Smooth muscle cell (in vitro differentiated cells): ENCODE measurements at regions not wholly inside any gene's neighbourhood (a gene's known extent, or its start where the extent isn't known, plus 50 kb on each side); places are given as distances from the start of the nearest gene placed in this dataset.
A peak's percentile ranks its signal among the peaks of the same experiment; 100 is the strongest.

ENCODE experiments used
- DNase-seq: peaks from one replicate; lab custom pipeline; 2025; ENCODE audit not compliant: unreplicated experiment; lab: John Stamatoyannopoulos, UW
- H2AFZ ChIP-seq: fragments of 200-600 bp; sonication (generic); 2 replicates; pipeline ENCODE4 v1.6.0; 2016; ENCODE audit warnings: antibody characterized with exemption, low read depth, mild to moderate bottlenecking
- H3F3A ChIP-seq: fragments of 200-600 bp; sonication (generic); 2 replicates; pipeline ENCODE4 v1.6.0; 2017; ENCODE audit warnings: antibody characterized with exemption, low read depth
- H3K27ac ChIP-seq: fragments of 200-600 bp; sonication (generic); 2 replicates; pipeline ENCODE4 v1.5.1; 2016; ENCODE audit warnings: low read depth, mild to moderate bottlenecking
- H3K27me3 ChIP-seq: fragments of 200-600 bp; sonication (generic); 2 replicates; pipeline ENCODE4 v1.6.1; 2016; ENCODE audit warnings: low read depth, mild to moderate bottlenecking
- H3K36me3 ChIP-seq: fragments of 200-600 bp; sonication (generic); 2 replicates; pipeline ENCODE4 v1.5.1; 2016; ENCODE audit warnings: low read depth
- H3K4me1 ChIP-seq: fragments of 200-600 bp; sonication (generic); 2 replicates; pipeline ENCODE4 v1.5.1; 2016; ENCODE audit warnings: low read depth
- H3K4me2 ChIP-seq: fragments of 200-600 bp; sonication (generic); 2 replicates; pipeline ENCODE4 v1.6.0; 2016; ENCODE audit warnings: mild to moderate bottlenecking
- H3K4me3 ChIP-seq: fragments of 200-600 bp; sonication (generic); 2 replicates; pipeline ENCODE4 v1.5.1; 2016; ENCODE audit warnings: mild to moderate bottlenecking
- H3K79me2 ChIP-seq: fragments of 200-600 bp; sonication (generic); 2 replicates; pipeline ENCODE4 v1.6.0; 2016; ENCODE audit warnings: low read depth, mild to moderate bottlenecking
- H3K9ac ChIP-seq: fragments of 200-600 bp; sonication (generic); 2 replicates; pipeline ENCODE4 v1.6.0; 2016; ENCODE audit warnings: low read depth
- H3K9me3 ChIP-seq: fragments of 200-600 bp; sonication (generic); replicated peaks from 2 replicates; pipeline ENCODE4 v1.5.1; 2016; ENCODE audit warnings: low read depth
- H4K20me1 ChIP-seq: fragments of 200-600 bp; sonication (generic); 2 replicates; pipeline ENCODE4 v1.6.0; 2016; ENCODE audit warnings: low read depth
- WGBS: methylation state at CpG from one replicate; pipeline ENCODE4 v1.1.7; 2016; ENCODE audit warnings: low lambda C conversion rate; 5-methylcytosine and 5-hydroxymethylcytosine counted together
- TF ChIP-seq, protein P1 (sequence below): fragments of 200-600 bp; sonication (generic); IDR thresholded peaks from 2 replicates; pipeline ENCODE4 v1.5.1; 2017; ENCODE audit warnings: borderline replicate concordance, mild to moderate bottlenecking, antibody characterized with exemption; ENCODE audit not compliant: insufficient read depth, poor library complexity, severe bottlenecking

DNA sequence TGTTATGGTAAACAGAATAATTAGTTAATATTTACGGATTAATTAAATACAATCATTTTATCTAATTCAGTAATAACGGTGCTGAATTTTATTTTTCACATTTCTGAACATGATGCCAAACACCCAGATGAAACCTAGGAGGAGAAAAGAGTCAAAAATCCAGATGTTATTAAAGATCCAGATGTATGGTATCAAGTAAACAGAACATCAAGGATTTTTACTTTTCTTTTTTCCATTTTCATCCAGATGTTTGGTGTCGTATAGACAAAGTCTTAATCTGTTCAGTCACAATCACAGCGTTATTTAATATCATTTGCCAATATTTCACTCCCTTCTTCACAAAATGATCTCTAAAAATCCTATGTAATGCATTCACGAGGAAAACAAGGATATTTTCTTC lies 64.0 kb upstream of the NR2F2 start:
- no peaks in the 10 kb centered on the region for H3F3A ChIP-seq
- H2AFZ ChIP-seq: no peak overlapping the region
- no peaks in the 10 kb centered on the region for H3K79me2 ChIP-seq
- no peaks in the 10 kb centered on the region for H3K9me3 ChIP-seq
- peaks cover 11% of the 10 kb centered on the region for H3K4me1 ChIP-seq
- no peak for DNase-seq
- no peak overlapping the region for H3K9ac ChIP-seq
- H3K27ac ChIP-seq: peak overlapping the region; percentile 82
- no peaks in the 10 kb centered on the region for H3K36me3 ChIP-seq
- H3K4me2 ChIP-seq: no peak overlapping the region
- H3K4me3 ChIP-seq: no peak overlapping the region
- H3K27me3 ChIP-seq: no peaks in the 10 kb centered on the region
- WGBS: over 99% methylated on average over 5 of the region's 5 CpGs
- H4K20me1 ChIP-seq: no peaks in the 10 kb centered on the region
- TF ChIP-seq, protein P1, sequence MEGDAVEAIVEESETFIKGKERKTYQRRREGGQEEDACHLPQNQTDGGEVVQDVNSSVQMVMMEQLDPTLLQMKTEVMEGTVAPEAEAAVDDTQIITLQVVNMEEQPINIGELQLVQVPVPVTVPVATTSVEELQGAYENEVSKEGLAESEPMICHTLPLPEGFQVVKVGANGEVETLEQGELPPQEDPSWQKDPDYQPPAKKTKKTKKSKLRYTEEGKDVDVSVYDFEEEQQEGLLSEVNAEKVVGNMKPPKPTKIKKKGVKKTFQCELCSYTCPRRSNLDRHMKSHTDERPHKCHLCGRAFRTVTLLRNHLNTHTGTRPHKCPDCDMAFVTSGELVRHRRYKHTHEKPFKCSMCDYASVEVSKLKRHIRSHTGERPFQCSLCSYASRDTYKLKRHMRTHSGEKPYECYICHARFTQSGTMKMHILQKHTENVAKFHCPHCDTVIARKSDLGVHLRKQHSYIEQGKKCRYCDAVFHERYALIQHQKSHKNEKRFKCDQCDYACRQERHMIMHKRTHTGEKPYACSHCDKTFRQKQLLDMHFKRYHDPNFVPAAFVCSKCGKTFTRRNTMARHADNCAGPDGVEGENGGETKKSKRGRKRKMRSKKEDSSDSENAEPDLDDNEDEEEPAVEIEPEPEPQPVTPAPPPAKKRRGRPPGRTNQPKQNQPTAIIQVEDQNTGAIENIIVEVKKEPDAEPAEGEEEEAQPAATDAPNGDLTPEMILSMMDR: no peak

DNA sequence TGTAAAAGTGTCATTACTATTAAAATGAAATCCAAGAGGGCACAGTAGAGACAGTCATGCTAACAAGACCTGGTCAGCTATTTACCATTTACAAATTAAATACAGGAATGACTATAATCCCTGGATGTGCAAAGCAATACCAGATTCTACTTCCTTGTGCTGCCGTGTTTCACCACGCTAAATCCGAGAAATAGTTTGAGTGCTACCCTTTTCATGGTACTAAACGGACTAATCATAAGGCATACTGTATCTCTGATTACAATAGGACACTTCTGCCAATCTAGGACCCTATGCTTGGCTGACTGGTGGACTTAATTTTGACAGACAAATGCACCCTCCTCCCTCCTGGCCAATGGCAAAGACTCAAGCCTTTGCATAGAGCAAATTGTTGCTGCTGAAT lies 63.0 kb upstream of the NR2F2 start:
- H3K79me2 ChIP-seq: no peaks in the 10 kb centered on the region
- no peaks in the 10 kb centered on the region for H3K36me3 ChIP-seq
- no peak overlapping the region for H3K9ac ChIP-seq
- no peak overlapping the region for H3K4me2 ChIP-seq
- H3K4me1 ChIP-seq: peaks cover 11% of the 10 kb centered on the region
- no peak overlapping the region for H3K4me3 ChIP-seq
- H3K9me3 ChIP-seq: no peaks in the 10 kb centered on the region
- H4K20me1 ChIP-seq: no peaks in the 10 kb centered on the region
- TF ChIP-seq, protein P1: no peak
- H3K27ac ChIP-seq: no peak overlapping the region
- no peaks in the 10 kb centered on the region for H3K27me3 ChIP-seq
- H2AFZ ChIP-seq: no peak overlapping the region
- 92% methylated on average over 4 of the region's 4 CpGs for WGBS
- no peaks in the 10 kb centered on the region for H3F3A ChIP-seq
- no peak for DNase-seq

DNA sequence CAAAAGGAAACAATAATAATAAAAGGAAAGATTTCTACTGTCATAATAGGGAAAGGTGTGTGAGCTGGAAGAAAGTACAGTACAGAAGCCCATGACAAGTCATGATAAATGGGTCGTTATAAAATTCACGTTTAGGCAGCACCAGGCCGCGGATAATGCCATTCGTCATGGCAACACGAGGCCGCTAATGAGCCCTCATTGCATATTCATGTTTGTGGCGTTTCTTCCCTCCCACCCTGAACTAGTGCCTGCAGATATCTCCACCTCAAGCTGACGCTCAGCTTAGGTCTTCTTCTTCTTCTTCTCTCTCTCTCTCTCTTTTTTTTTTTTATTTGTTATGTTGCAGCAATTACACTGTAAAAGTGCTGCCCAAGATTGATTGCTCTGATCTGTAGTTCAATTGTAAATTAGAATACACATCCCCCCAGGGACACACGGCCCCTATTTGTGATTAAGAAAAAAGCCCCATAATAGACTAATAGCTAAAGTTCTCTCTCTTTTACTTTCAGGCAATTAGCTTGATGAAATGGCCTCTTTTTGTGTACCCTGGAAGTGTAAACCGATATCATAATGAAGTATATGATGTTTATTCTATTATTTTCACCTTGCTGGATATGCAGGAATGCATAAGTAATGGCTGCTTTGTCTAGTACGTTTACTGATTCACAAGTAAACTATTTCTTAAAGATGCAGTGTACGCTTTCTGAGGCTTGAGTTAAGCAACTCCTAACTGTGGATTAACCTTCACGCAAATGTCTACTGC lies 61.9 kb upstream of the NR2F2 start:
- Histone ChIP-seq H3K4me1 (peaks cover 11% of the 10 kb centered on the region), H3K27me3 (no peaks in the 10 kb centered on the region), H3K9ac (no peak overlapping the region), H3K4me3 (no peak overlapping the region), H2AFZ (no peak overlapping the region), H3K4me2 (no peak overlapping the region), H3K36me3 (no peaks in the 10 kb centered on the region), H3K79me2 (no peaks in the 10 kb centered on the region), H3F3A (peaks cover 10% of the 10 kb centered on the region), H4K20me1 (no peaks in the 10 kb centered on the region), H3K27ac (peak overlapping the region; percentile 18), H3K9me3 (no peaks in the 10 kb centered on the region)
- no peak for DNase-seq
- TF ChIP-seq, protein P1: no peak
- WGBS: 60% methylated on average over 14 of the region's 14 CpGs

DNA sequence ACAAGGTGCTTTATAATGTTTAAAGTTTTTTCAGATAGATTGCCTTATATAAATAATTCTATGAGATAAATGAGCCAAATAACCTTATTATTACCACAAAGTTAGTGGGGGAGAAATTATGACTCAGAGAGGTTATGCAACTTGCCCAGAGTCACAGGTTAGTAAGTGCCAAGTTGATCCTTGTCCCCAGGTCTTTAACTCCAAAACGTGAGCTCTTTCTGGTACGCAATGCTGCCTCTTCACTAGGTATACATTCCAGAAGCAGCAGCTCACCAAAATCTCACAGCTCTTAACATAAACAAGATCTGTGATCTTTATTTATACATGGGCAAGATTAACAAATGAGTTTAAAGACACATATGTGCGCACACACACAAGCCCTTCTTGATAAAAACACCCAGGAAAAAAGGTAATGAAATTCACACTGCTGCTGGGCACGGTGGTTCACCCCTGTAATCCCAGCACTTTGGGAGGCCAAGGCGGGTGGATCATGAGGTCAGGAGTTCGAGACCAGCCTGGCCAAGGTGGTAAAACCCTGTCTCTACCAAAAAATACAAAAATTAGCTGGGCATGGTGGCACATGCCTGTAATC lies 59.8 kb upstream of the NR2F2 start:
- Histone ChIP-seq H3K27ac (peak overlapping the region; percentile 2), H3K4me2 (no peak overlapping the region), H3F3A (peaks cover 15% of the 10 kb centered on the region), H2AFZ (no peak overlapping the region), H3K4me1 (peaks cover 12% of the 10 kb centered on the region), H3K9ac (no peak overlapping the region), H4K20me1 (no peaks in the 10 kb centered on the region), H3K27me3 (no peaks in the 10 kb centered on the region), H3K36me3 (no peaks in the 10 kb centered on the region), H3K4me3 (no peak overlapping the region), H3K9me3 (no peaks in the 10 kb centered on the region), H3K79me2 (no peaks in the 10 kb centered on the region)
- 72% methylated on average over 6 of the region's 6 CpGs for WGBS
- TF ChIP-seq, protein P1: no peak
- no peak for DNase-seq
